WTC11 (cell line): ENCODE measurements at regions not wholly inside any gene's neighbourhood (a gene's known extent, or its start where the extent isn't known, plus 50 kb on each side); places are given as distances from the start of the nearest gene placed in this dataset.

Source experiments
- ATAC-seq: fragments of 200-7000 bp; cut with Tn5 transposase; 2 replicates; pipeline ENCODE4 v1.10.0; 2021; ENCODE audit warnings: mild to moderate bottlenecking, moderate library complexity
- CTCF ChIA-PET: fragments of 300-600 bp; sonication (Branson Sonifier 250); formaldehyde crosslinking; loops from one replicate; lab custom pipeline; 2021; ENCODE audit warnings: antibody characterized with exemption; lab: Charles Lee
- POLR2A ChIA-PET: fragments of 350-600 bp; sonication (Branson Sonifier 250); formaldehyde crosslinking; loops from one replicate; lab custom pipeline; 2021; ENCODE audit warnings: antibody characterized with exemption; lab: Charles Lee
- DNase-seq: peaks from one replicate; pipeline ENCODE4 v3.0.0; 2021; ENCODE audit warnings: low spot score
- H3K27ac Mint-ChIP-seq: 2 replicates; pipeline ENCODE4 v1.8.0; 2021; ENCODE audit warnings: mixed read lengths
- H3K27me3 Mint-ChIP-seq: 2 replicates; pipeline ENCODE4 v1.8.0; 2021; ENCODE audit warnings: low read depth, mild to moderate bottlenecking, moderate library complexity, mixed read lengths
- H3K36me3 Mint-ChIP-seq: 2 replicates; pipeline ENCODE4 v1.8.0; 2021; ENCODE audit warnings: mixed read lengths
- H3K4me1 Mint-ChIP-seq: 2 replicates; pipeline ENCODE4 v1.8.0; 2022; ENCODE audit warnings: mixed read lengths
- H3K4me3 Mint-ChIP-seq: 2 replicates; pipeline ENCODE4 v1.8.0; 2021; ENCODE audit warnings: mild to moderate bottlenecking, moderate library complexity, mixed read lengths
- H3K9me3 Mint-ChIP-seq: 2 replicates; pipeline ENCODE4 v1.8.0; 2021; ENCODE audit warnings: mixed read lengths
- AR ChIP-seq: fragments of 250-450 bp; sonication (Bioruptor Pico); IDR thresholded peaks from 2 replicates; pipeline ENCODE4 v1.9.0; 2021; ENCODE audit warnings: mild to moderate bottlenecking
- GTF2I ChIP-seq: fragments of 250-450 bp; sonication (Bioruptor Pico); conservative IDR thresholded peaks from 2 replicates; pipeline ENCODE4 v1.4.0; 2021; ENCODE audit warnings: mild to moderate bottlenecking
- MYBL2 ChIP-seq: sonication (generic); formaldehyde crosslinking; IDR thresholded peaks from 2 replicates; pipeline ENCODE4 v1.8.1; 2023; ENCODE audit warnings: mild to moderate bottlenecking, moderate library complexity, missing genetic modification reagents
- NFE2L1 ChIP-seq: sonication (generic); formaldehyde crosslinking; IDR thresholded peaks from 2 replicates; pipeline ENCODE4 v1.8.1; 2023; ENCODE audit warnings: missing genetic modification reagents
- NFYB ChIP-seq: sonication (generic); formaldehyde crosslinking; conservative IDR thresholded peaks from 2 replicates; pipeline ENCODE4 v1.8.0; 2022; ENCODE audit warnings: low read depth, missing genetic modification reagents
- SOX15 ChIP-seq: fragments of 250-450 bp; sonication (Bioruptor Pico); IDR thresholded peaks from 2 replicates; pipeline ENCODE4 v1.9.0; 2021; ENCODE audit warnings: mild to moderate bottlenecking
- SP1 ChIP-seq: sonication (generic); formaldehyde crosslinking; conservative IDR thresholded peaks from 2 replicates; pipeline ENCODE4 v1.8.1; 2022; ENCODE audit warnings: missing genetic modification reagents
- ZNF232 ChIP-seq: sonication (generic); formaldehyde crosslinking; IDR thresholded peaks from 2 replicates; pipeline ENCODE4 v1.8.0; 2022; ENCODE audit warnings: mild to moderate bottlenecking, missing genetic modification reagents
- ZNF281 ChIP-seq: sonication (generic); formaldehyde crosslinking; IDR thresholded peaks from 2 replicates; pipeline ENCODE4 v1.8.0; 2023; ENCODE audit warnings: mild to moderate bottlenecking, missing genetic modification reagents
- ZNF416 ChIP-seq: fragments of 250-450 bp; sonication (Bioruptor Pico); IDR thresholded peaks from 2 replicates; pipeline ENCODE4 v1.9.0; 2021; ENCODE audit warnings: mild to moderate bottlenecking, inconsistent platforms
- TF ChIP-seq, protein P1 (sequence below): fragments of 200-600 bp; IDR thresholded peaks from 2 replicates; pipeline ENCODE4 v1.8.0; 2022; ENCODE audit warnings: antibody characterized with exemption
- TF ChIP-seq, protein P2 (sequence below): sonication (generic); formaldehyde crosslinking; IDR thresholded peaks from 2 replicates; pipeline ENCODE4 v1.8.1; 2023; ENCODE audit warnings: mild to moderate bottlenecking, moderate library complexity, missing genetic modification reagents
- TF ChIP-seq, protein P3 (sequence below): sonication (generic); formaldehyde crosslinking; IDR thresholded peaks from 2 replicates; pipeline ENCODE4 v1.8.0; 2022; ENCODE audit warnings: missing genetic modification reagents

DNA sequence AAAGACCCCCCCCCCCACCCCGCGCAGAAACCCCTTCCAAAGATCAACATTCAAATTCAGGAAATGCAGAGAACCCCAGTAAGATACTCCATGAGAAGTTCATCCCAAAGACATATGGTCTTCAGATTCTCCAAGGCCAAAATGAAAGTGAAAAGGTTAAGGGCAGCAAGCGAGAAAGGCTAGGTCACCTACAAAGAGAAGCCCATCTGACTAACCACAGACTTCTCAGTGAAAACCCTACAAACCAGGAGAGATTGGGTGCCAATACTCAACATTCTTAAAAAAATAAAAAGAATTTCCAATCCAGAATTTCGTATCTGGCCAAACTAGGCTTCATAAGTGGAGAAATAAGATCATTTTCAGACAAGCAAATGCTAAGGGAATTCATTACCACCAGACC lies 175.2 kb downstream of the RND3 start:
- Mint-ChIP-seq H3K36me3 (peaks cover 43% of the 10 kb centered on the region), H3K4me3 (no peak overlapping the region), H3K9me3 (peaks cover 55% of the 10 kb centered on the region), H3K27ac (no peak overlapping the region), H3K27me3 (peaks cover 3% of the 10 kb centered on the region), H3K4me1 (no peaks in the 10 kb centered on the region)
- TF ChIP-seq SOX15 (CRISPR knock-in tag) (no peak), GTF2I (CRISPR knock-in tag) (no peak), AR (CRISPR knock-in tag) (no peak), NFE2L1 (no peak), MYBL2 (no peak), ZNF232 (no peak), SP1 (CRISPR knock-in tag) (no peak), NFYB (no peak), ZNF281 (no peak), ZNF416 (CRISPR knock-in tag) (no peak)
- TF ChIP-seq, protein P1, sequence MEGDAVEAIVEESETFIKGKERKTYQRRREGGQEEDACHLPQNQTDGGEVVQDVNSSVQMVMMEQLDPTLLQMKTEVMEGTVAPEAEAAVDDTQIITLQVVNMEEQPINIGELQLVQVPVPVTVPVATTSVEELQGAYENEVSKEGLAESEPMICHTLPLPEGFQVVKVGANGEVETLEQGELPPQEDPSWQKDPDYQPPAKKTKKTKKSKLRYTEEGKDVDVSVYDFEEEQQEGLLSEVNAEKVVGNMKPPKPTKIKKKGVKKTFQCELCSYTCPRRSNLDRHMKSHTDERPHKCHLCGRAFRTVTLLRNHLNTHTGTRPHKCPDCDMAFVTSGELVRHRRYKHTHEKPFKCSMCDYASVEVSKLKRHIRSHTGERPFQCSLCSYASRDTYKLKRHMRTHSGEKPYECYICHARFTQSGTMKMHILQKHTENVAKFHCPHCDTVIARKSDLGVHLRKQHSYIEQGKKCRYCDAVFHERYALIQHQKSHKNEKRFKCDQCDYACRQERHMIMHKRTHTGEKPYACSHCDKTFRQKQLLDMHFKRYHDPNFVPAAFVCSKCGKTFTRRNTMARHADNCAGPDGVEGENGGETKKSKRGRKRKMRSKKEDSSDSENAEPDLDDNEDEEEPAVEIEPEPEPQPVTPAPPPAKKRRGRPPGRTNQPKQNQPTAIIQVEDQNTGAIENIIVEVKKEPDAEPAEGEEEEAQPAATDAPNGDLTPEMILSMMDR = no peak
- TF ChIP-seq, protein P2, sequence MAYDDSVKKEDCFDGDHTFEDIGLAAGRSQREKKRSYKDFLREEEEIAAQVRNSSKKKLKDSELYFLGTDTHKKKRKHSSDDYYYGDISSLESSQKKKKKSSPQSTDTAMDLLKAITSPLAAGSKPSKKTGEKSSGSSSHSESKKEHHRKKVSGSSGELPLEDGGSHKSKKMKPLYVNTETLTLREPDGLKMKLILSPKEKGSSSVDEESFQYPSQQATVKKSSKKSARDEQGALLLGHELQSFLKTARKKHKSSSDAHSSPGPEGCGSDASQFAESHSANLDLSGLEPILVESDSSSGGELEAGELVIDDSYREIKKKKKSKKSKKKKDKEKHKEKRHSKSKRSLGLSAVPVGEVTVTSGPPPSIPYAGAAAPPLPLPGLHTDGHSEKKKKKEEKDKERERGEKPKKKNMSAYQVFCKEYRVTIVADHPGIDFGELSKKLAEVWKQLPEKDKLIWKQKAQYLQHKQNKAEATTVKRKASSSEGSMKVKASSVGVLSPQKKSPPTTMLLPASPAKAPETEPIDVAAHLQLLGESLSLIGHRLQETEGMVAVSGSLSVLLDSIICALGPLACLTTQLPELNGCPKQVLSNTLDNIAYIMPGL (CRISPR knock-in tag) = no peak
- TF ChIP-seq, protein P3, sequence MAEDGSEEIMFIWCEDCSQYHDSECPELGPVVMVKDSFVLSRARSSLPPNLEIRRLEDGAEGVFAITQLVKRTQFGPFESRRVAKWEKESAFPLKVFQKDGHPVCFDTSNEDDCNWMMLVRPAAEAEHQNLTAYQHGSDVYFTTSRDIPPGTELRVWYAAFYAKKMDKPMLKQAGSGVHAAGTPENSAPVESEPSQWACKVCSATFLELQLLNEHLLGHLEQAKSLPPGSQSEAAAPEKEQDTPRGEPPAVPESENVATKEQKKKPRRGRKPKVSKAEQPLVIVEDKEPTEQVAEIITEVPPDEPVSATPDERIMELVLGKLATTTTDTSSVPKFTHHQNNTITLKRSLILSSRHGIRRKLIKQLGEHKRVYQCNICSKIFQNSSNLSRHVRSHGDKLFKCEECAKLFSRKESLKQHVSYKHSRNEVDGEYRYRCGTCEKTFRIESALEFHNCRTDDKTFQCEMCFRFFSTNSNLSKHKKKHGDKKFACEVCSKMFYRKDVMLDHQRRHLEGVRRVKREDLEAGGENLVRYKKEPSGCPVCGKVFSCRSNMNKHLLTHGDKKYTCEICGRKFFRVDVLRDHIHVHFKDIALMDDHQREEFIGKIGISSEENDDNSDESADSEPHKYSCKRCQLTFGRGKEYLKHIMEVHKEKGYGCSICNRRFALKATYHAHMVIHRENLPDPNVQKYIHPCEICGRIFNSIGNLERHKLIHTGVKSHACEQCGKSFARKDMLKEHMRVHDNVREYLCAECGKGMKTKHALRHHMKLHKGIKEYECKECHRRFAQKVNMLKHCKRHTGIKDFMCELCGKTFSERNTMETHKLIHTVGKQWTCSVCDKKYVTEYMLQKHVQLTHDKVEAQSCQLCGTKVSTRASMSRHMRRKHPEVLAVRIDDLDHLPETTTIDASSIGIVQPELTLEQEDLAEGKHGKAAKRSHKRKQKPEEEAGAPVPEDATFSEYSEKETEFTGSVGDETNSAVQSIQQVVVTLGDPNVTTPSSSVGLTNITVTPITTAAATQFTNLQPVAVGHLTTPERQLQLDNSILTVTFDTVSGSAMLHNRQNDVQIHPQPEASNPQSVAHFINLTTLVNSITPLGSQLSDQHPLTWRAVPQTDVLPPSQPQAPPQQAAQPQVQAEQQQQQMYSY (CRISPR knock-in tag) = no peak
- ChIA-PET POLR2A (no interaction called here), CTCF (no interaction called here)
- ATAC-seq = no peak
- no peak for DNase-seq
